ENCODE measurements at regions not wholly inside any gene's neighbourhood (a gene's known extent, or its start where the extent isn't known, plus 50 kb on each side); places are given as distances from the start of the nearest gene placed in this dataset.

GRCh38 chr15:66922608-66923007, 142.8 kb upstream of the SMAD3 start:
- no peaks in the 10 kb centered on the region for H3K79me2 ChIP-seq
- no peak overlapping the region for H2AFZ ChIP-seq
- H3K4me3 ChIP-seq (ENCODE audit: low read depth, low read length): no peak overlapping the region
- no peak overlapping the region for H3K9ac ChIP-seq
- no peaks in the 10 kb centered on the region for H3K4me1 ChIP-seq
- no peaks in the 10 kb centered on the region for H3K27me3 ChIP-seq (ENCODE audit: control insufficient read depth, insufficient read depth, low read length)
- H3K27ac ChIP-seq: no peak overlapping the region
- no peaks in the 10 kb centered on the region for H3K9me3 ChIP-seq (ENCODE audit: control insufficient read depth, low read length)
- no peak for TF ChIP-seq CTCF (IDR thresholded peaks at IDR 0.05)
- H3K36me3 ChIP-seq (ENCODE audit: control insufficient read depth, insufficient read depth, low read length): no peaks in the 10 kb centered on the region
- no peak overlapping the region for H3K4me2 ChIP-seq (ENCODE audit: low read length)

- no peaks in the 10 kb centered on the region for H3K27me3 ChIP-seq (ENCODE audit: control insufficient read depth, insufficient read depth, low read length)
- H2AFZ ChIP-seq: no peak overlapping the region
- no peak overlapping the region for H3K4me3 ChIP-seq (ENCODE audit: low read depth, low read length)
- H3K9ac ChIP-seq: no peak overlapping the region
- TF ChIP-seq CTCF (IDR thresholded peaks at IDR 0.05): no peak
- no peaks in the 10 kb centered on the region for H3K36me3 ChIP-seq (ENCODE audit: control insufficient read depth, insufficient read depth, low read length)
- no peak overlapping the region for H3K4me2 ChIP-seq (ENCODE audit: low read length)
- H3K79me2 ChIP-seq: no peaks in the 10 kb centered on the region
- H3K27ac ChIP-seq: no peak overlapping the region
- H3K9me3 ChIP-seq (ENCODE audit: control insufficient read depth, low read length): no peaks in the 10 kb centered on the region
- H3K4me1 ChIP-seq: no peaks in the 10 kb centered on the region
These were observed 141.9 kb upstream of the SMAD3 start for GRCh38 chr15:66923438-66923881.

GRCh38 chr15:66924889-66925288, 140.5 kb upstream of the SMAD3 start:
- no peak overlapping the region for H3K4me2 ChIP-seq (ENCODE audit: low read length)
- no peak overlapping the region for H2AFZ ChIP-seq
- TF ChIP-seq CTCF (IDR thresholded peaks at IDR 0.05): no peak
- H3K27me3 ChIP-seq (ENCODE audit: control insufficient read depth, insufficient read depth, low read length): no peaks in the 10 kb centered on the region
- no peak overlapping the region for H3K4me3 ChIP-seq (ENCODE audit: low read depth, low read length)
- no peaks in the 10 kb centered on the region for H3K4me1 ChIP-seq
- H3K27ac ChIP-seq: no peak overlapping the region
- no peaks in the 10 kb centered on the region for H3K36me3 ChIP-seq (ENCODE audit: control insufficient read depth, insufficient read depth, low read length)
- no peaks in the 10 kb centered on the region for H3K79me2 ChIP-seq
- no peaks in the 10 kb centered on the region for H3K9me3 ChIP-seq (ENCODE audit: control insufficient read depth, low read length)
- no peak overlapping the region for H3K9ac ChIP-seq

- Histone ChIP-seq H3K9ac (no peak overlapping the region), H3K9me3 (ENCODE audit: control insufficient read depth, low read length) (no peaks in the 10 kb centered on the region), H3K27me3 (ENCODE audit: control insufficient read depth, insufficient read depth, low read length) (no peaks in the 10 kb centered on the region), H3K27ac (no peak overlapping the region), H3K4me3 (ENCODE audit: low read depth, low read length) (no peak overlapping the region), H3K36me3 (ENCODE audit: control insufficient read depth, insufficient read depth, low read length) (no peaks in the 10 kb centered on the region), H3K4me1 (no peaks in the 10 kb centered on the region), H3K4me2 (ENCODE audit: low read length) (no peak overlapping the region), H2AFZ (no peak overlapping the region), H3K79me2 (no peaks in the 10 kb centered on the region)
- TF ChIP-seq CTCF (IDR thresholded peaks at IDR 0.05): no peak
These were observed 139.7 kb upstream of the SMAD3 start for GRCh38 chr15:66925721-66926120.

- no peaks in the 10 kb centered on the region for H3K79me2 ChIP-seq
- no peaks in the 10 kb centered on the region for H3K36me3 ChIP-seq (ENCODE audit: control insufficient read depth, insufficient read depth, low read length)
- H3K9ac ChIP-seq: no peak overlapping the region
- no peak overlapping the region for H3K4me2 ChIP-seq (ENCODE audit: low read length)
- H3K27ac ChIP-seq: no peak overlapping the region
- no peak for TF ChIP-seq CTCF (IDR thresholded peaks at IDR 0.05)
- H3K9me3 ChIP-seq (ENCODE audit: control insufficient read depth, low read length): no peaks in the 10 kb centered on the region
- no peaks in the 10 kb centered on the region for H3K4me1 ChIP-seq
- H2AFZ ChIP-seq: no peak overlapping the region
- H3K4me3 ChIP-seq (ENCODE audit: low read depth, low read length): no peak overlapping the region
- no peaks in the 10 kb centered on the region for H3K27me3 ChIP-seq (ENCODE audit: control insufficient read depth, insufficient read depth, low read length)
These were observed 138.0 kb upstream of the SMAD3 start for GRCh38 chr15:66927201-66928077.
